Progenitor cell of endocrine pancreas (in vitro differentiated cells): ENCODE measurements at regions not wholly inside any gene's neighbourhood (a gene's known extent, or its start where the extent isn't known, plus 50 kb on each side); places are given as distances from the start of the nearest gene placed in this dataset.

ENCODE experiments used
- DNase-seq: peaks from one replicate; pipeline ENCODE4 v3.0.0; 2021; ENCODE audit warnings: low spot score; ENCODE audit not compliant: unreplicated experiment
- H3K27ac Mint-ChIP-seq: 2 replicates; pipeline ENCODE4 v1.8.0; 2021; ENCODE audit warnings: mild to moderate bottlenecking, moderate library complexity, mixed read lengths
- H3K27me3 Mint-ChIP-seq: 2 replicates; pipeline ENCODE4 v1.8.0; 2021; ENCODE audit warnings: mixed read lengths
- H3K36me3 Mint-ChIP-seq: 2 replicates; pipeline ENCODE4 v1.8.0; 2022; ENCODE audit warnings: mixed read lengths; ENCODE audit not compliant: insufficient read depth
- H3K4me1 Mint-ChIP-seq: 2 replicates; pipeline ENCODE4 v1.8.0; 2021; ENCODE audit warnings: low read depth, mixed read lengths
- H3K4me3 Mint-ChIP-seq: 2 replicates; pipeline ENCODE4 v1.8.0; 2021; ENCODE audit warnings: low read depth, mild to moderate bottlenecking, moderate library complexity, mixed read lengths
- H3K9me3 Mint-ChIP-seq: 2 replicates; pipeline ENCODE4 v1.8.0; 2021; ENCODE audit warnings: low read depth, mixed read lengths
- CTCF ChIP-seq: fragments of 200-600 bp; sonication (generic); IDR thresholded peaks from one replicate; pipeline ENCODE4 v1.5.0; 2021; ENCODE audit warnings: antibody characterized with exemption, mild to moderate bottlenecking; ENCODE audit not compliant: unreplicated experiment

GRCh38 chr2:158034198-158034866, 67.3 kb upstream of the UPP2 start:
- DNase-seq, result peak; percentile 27
- Mint-ChIP-seq H3K4me1 (no peaks in the 10 kb centered on the region), H3K9me3 (no peaks in the 10 kb centered on the region), H3K27me3 (peaks cover 18% of the 10 kb centered on the region), H3K27ac (no peak overlapping the region), H3K4me3 (no peak overlapping the region), H3K36me3 (no peaks in the 10 kb centered on the region)
- peak; percentile 67 for TF ChIP-seq CTCF

- TF ChIP-seq CTCF, result no peak
- Mint-ChIP-seq H3K27me3 (peaks cover 18% of the 10 kb centered on the region), H3K27ac (no peak overlapping the region), H3K4me1 (no peaks in the 10 kb centered on the region), H3K9me3 (no peaks in the 10 kb centered on the region), H3K4me3 (no peak overlapping the region), H3K36me3 (no peaks in the 10 kb centered on the region)
- no peak for DNase-seq
Observed at GRCh38 chr2:158031371-158031770, 70.3 kb upstream of the UPP2 start.

GRCh38 chr2:158025255-158025996, 76.2 kb upstream of the UPP2 start:
- no peak for DNase-seq
- no peaks in the 10 kb centered on the region for H3K27me3 Mint-ChIP-seq
- no peak overlapping the region for H3K4me3 Mint-ChIP-seq
- H3K4me1 Mint-ChIP-seq, result no peaks in the 10 kb centered on the region
- H3K36me3 Mint-ChIP-seq, result no peaks in the 10 kb centered on the region
- no peak for TF ChIP-seq CTCF
- H3K9me3 Mint-ChIP-seq, result no peaks in the 10 kb centered on the region
- no peak overlapping the region for H3K27ac Mint-ChIP-seq

- no peaks in the 10 kb centered on the region for H3K9me3 Mint-ChIP-seq
- no peaks in the 10 kb centered on the region for H3K27me3 Mint-ChIP-seq
- DNase-seq, result peak; percentile 20
Observed at GRCh38 chr2:158024288-158024898, 77.3 kb upstream of the UPP2 start.

More at GRCh38 chr2:158024288-158024898, 77.3 kb upstream of the UPP2 start:
- peak; percentile 91 for TF ChIP-seq CTCF
- Mint-ChIP-seq H3K4me3 (no peak overlapping the region), H3K36me3 (no peaks in the 10 kb centered on the region), H3K27ac (no peak overlapping the region), H3K4me1 (no peaks in the 10 kb centered on the region)
